GM12878 (cell line): ENCODE measurements at regions not wholly inside any gene's neighbourhood (a gene's known extent, or its start where the extent isn't known, plus 50 kb on each side); places are given as distances from the start of the nearest gene placed in this dataset.

Experiments
- ATAC-seq: fragments of 200-7000 bp; cut with Tn5 transposase; 3 replicates; pipeline ENCODE4 v1.9.1; 2020; ENCODE audit warnings: mild to moderate bottlenecking, moderate library complexity
- BruUV-seq: library from RNA; stranded (reverse); fragments of 400-500 nt; replicated peaks from 2 replicates; lab custom pipeline; 2021; lab: Mats Ljungman, UMichigan
- CTCF ChIA-PET: fragments of 300-600 bp; sonication (Branson Sonifier 250); formaldehyde crosslinking; extraction: SDS; loops from one replicate; lab custom pipeline; 2021; ENCODE audit warnings: inconsistent platforms; lab: Yijun Ruan, JAX
- POLR2A ChIA-PET: fragments of 350-600 bp; formaldehyde crosslinking; extraction: SDS; loops from one replicate; lab custom pipeline; 2021; ENCODE audit warnings: inconsistent platforms; lab: Charles Lee
- RAD21 ChIA-PET: fragments of 300-600 bp; sonication (Branson Sonifier 250); formaldehyde crosslinking; loops from one replicate; lab custom pipeline; 2023; ENCODE audit warnings: antibody characterized with exemption; ENCODE audit not compliant: unreplicated experiment; lab: Charles Lee
- SMC1A ChIA-PET: fragments of 300-600 bp; sonication (Branson Sonifier 250); formaldehyde crosslinking; loops from one replicate; lab custom pipeline; 2023; ENCODE audit not compliant: unreplicated experiment, uncharacterized antibody; lab: Charles Lee
- DNase-seq: peaks from one replicate; pipeline ENCODE4 v3.0.0-alpha.2; 2011; ENCODE audit warnings: low read depth, low spot score
- FAIRE-seq: peaks from 3 replicates; lab custom pipeline; 2011; peaks lifted over from hg19 to GRCh38; lab: Jason Lieb, UNC
- H2AFZ ChIP-seq: 2 replicates; pipeline ENCODE4 v1.6.0; 2011; ENCODE audit warnings: low read depth, low read length, control low read depth; ENCODE audit not compliant: control insufficient read depth
- H3K27ac ChIP-seq: 2 replicates; pipeline ENCODE4 v1.5.1; 2011; ENCODE audit warnings: control low read depth; ENCODE audit not compliant: control insufficient read depth, insufficient read depth
- H3K27me3 ChIP-seq, 2 experiments: replicated peaks in 1 of 2; 2 replicates each; pipeline versions ENCODE4 v1.6.0 to v1.6.1; 2011; ENCODE audit warnings: low read length in 1 of 2; ENCODE audit not compliant: control insufficient read depth in 2 of 2, insufficient read depth in 2 of 2
- H3K36me3 ChIP-seq, 2 experiments: 2 replicates each; pipeline ENCODE4 v1.5.1; 2011; ENCODE audit warnings: low read length in 1 of 2; ENCODE audit not compliant: control insufficient read depth in 2 of 2, insufficient read depth in 2 of 2
- H3K4me1 ChIP-seq: 2 replicates; pipeline ENCODE4 v1.6.1; 2011; ENCODE audit warnings: mild to moderate bottlenecking, low read length, moderate library complexity, mixed read lengths; ENCODE audit not compliant: control insufficient read depth, insufficient read depth
- H3K4me2 ChIP-seq: 2 replicates; pipeline ENCODE4 v1.6.0; 2011; ENCODE audit warnings: control low read depth; ENCODE audit not compliant: control insufficient read depth, insufficient read depth
- H3K4me3 ChIP-seq: fragments of 200-600 bp; sonication (generic); 2 replicates; pipeline ENCODE4 v1.5.1; 2016
- H3K79me2 ChIP-seq: 2 replicates; pipeline ENCODE4 v1.6.0; 2011; ENCODE audit warnings: low read length; ENCODE audit not compliant: control insufficient read depth, insufficient read depth
- H3K9ac ChIP-seq: 2 replicates; pipeline ENCODE4 v1.8.0; 2011; ENCODE audit warnings: low read length, control low read depth, mixed read lengths; ENCODE audit not compliant: control insufficient read depth, insufficient read depth
- H3K9me3 ChIP-seq: replicated peaks from 3 replicates; pipeline ENCODE4 v1.5.1; 2011; ENCODE audit warnings: mild to moderate bottlenecking, low read length; ENCODE audit not compliant: control insufficient read depth, insufficient read depth
- H4K20me1 ChIP-seq: 2 replicates; pipeline ENCODE4 v1.6.0; 2011; ENCODE audit not compliant: control insufficient read depth, insufficient read depth
- BRCA1 ChIP-seq: IDR thresholded peaks from 2 replicates; pipeline ENCODE4 v1.6.1; 2011; ENCODE audit warnings: low read depth, low read length, improper control_type of control experiment
- CREB1 ChIP-seq: IDR thresholded peaks from 2 replicates; pipeline ENCODE4 v1.6.1; 2012; ENCODE audit warnings: low read depth, mild to moderate bottlenecking, inconsistent platforms
- EED ChIP-seq: sonication (generic); IDR thresholded peaks from 2 replicates; pipeline ENCODE4 v1.6.1; 2016; ENCODE audit warnings: antibody characterized with exemption, low read depth
- FOS ChIP-seq: IDR thresholded peaks from 3 replicates; pipeline ENCODE4 v1.6.1; 2011; ENCODE audit warnings: borderline replicate concordance; ENCODE audit not compliant: insufficient read length; ENCODE audit errors: extremely low read depth
- IRF4 ChIP-seq: IDR thresholded peaks from 2 replicates; pipeline ENCODE4 v1.6.1; 2011; ENCODE audit warnings: low read depth, low read length
- KLF5 ChIP-seq: fragments of 450-650 bp; IDR thresholded peaks from 2 replicates; pipeline ENCODE4 v1.6.1; 2014; ENCODE audit warnings: mild to moderate bottlenecking; ENCODE audit not compliant: partially characterized antibody
- NFXL1 ChIP-seq: fragments of 450-650 bp; IDR thresholded peaks from 2 replicates; pipeline ENCODE4 v1.6.1; 2017; ENCODE audit warnings: antibody characterized with exemption, mild to moderate bottlenecking, borderline replicate concordance
- NR2C2 ChIP-seq: IDR thresholded peaks from 2 replicates; pipeline ENCODE4 v1.6.1; 2011; ENCODE audit warnings: borderline replicate concordance, low read depth; ENCODE audit not compliant: control insufficient read depth, insufficient read length
- PAX5 ChIP-seq: IDR thresholded peaks from 2 replicates; pipeline ENCODE4 v1.6.1; 2011; ENCODE audit warnings: low read depth, low read length, borderline replicate concordance
- POLR2A ChIP-seq: IDR thresholded peaks from 2 replicates; pipeline ENCODE4 v1.6.1; 2011; ENCODE audit warnings: low read depth, mild to moderate bottlenecking, low read length
- RAD51 ChIP-seq: fragments of 450-650 bp; IDR thresholded peaks from 2 replicates; pipeline ENCODE4 v1.6.1; 2016; ENCODE audit warnings: moderate library complexity, mild to moderate bottlenecking, inconsistent platforms
- SIN3A ChIP-seq: IDR thresholded peaks from 2 replicates; pipeline ENCODE4 v1.6.1; 2012; ENCODE audit warnings: low read depth, low read length, improper control_type of control experiment
- TAF1 ChIP-seq: IDR thresholded peaks from 2 replicates; pipeline ENCODE4 v1.6.1; 2011; ENCODE audit warnings: mild to moderate bottlenecking, low read depth, low read length, borderline replicate concordance
- WGBS: methylation state at CpG from one replicate; pipeline ENCODE4 v1.1.6; 2016; ENCODE audit warnings: low lambda C conversion rate; ENCODE audit not compliant: insufficient replicate concordance, insufficient coverage; ENCODE audit errors: missing lambda C conversion rate; 5-methylcytosine and 5-hydroxymethylcytosine counted together
- in situ Hi-C: fragments of 300-500 bp; cut with MboI; formaldehyde crosslinking; loops from 9 replicates; pipeline ENCODE4 v1.14.3; 2018; ENCODE audit warnings: mixed read lengths
- intact Hi-C: fragments of 100-400 bp; cut with micrococcal nuclease; formaldehyde crosslinking; loops from one replicate; pipeline ENCODE4 v1.14.2; 2022; ENCODE audit not compliant: unreplicated experiment
- TF ChIP-seq, protein P1 (sequence below): IDR thresholded peaks from 2 replicates; pipeline ENCODE4 v1.6.1; 2011; ENCODE audit warnings: borderline replicate concordance, low read depth, mild to moderate bottlenecking, moderate library complexity, mixed read lengths, low read length; ENCODE audit not compliant: insufficient read depth; ENCODE audit errors: extremely low read length

- ChIA-PET SMC1A (interaction anchor here (0.6 kb wide), 1 partner anchor 500 kb away, joined by 3 read pairs; no protein-coding TSS in a partner anchor), CTCF (interaction anchor here (0.6 to 1.6 kb wide), 4 partner anchors 13 to 962 kb away, joined by 3 to 4 read pairs (median 3); no protein-coding TSS in a partner anchor), RAD21 (no interaction called here), POLR2A (no interaction called here)
- Histone ChIP-seq H3K9me3 (no peaks in the 10 kb centered on the region), H3K27ac (no peak overlapping the region), H2AFZ (no peak overlapping the region), H3K4me3 (no peak overlapping the region), H3K9ac (no peak overlapping the region), H3K4me1 (no peaks in the 10 kb centered on the region), H3K4me2 (no peak overlapping the region), H4K20me1 (no peaks in the 10 kb centered on the region), H3K36me3 (no peaks in the 10 kb centered on the region), H3K79me2 (no peaks in the 10 kb centered on the region), H3K27me3 (no peaks in the 10 kb centered on the region)
- FAIRE-seq (no peak), DNase-seq (no peak), ATAC-seq (no peak)
- no peak for TF ChIP-seq RAD51
- TF ChIP-seq TAF1, result no peak
- TF ChIP-seq PAX5, result no peak
- no peak for TF ChIP-seq FOS
- TF ChIP-seq CREB1, result no peak
- TF ChIP-seq SIN3A, result no peak
- no peak for TF ChIP-seq NR2C2
- TF ChIP-seq BRCA1, result no peak
- no peak for TF ChIP-seq IRF4
- TF ChIP-seq, protein P1, sequence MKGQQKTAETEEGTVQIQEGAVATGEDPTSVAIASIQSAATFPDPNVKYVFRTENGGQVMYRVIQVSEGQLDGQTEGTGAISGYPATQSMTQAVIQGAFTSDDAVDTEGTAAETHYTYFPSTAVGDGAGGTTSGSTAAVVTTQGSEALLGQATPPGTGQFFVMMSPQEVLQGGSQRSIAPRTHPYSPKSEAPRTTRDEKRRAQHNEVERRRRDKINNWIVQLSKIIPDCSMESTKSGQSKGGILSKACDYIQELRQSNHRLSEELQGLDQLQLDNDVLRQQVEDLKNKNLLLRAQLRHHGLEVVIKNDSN, result no peak
- TF ChIP-seq KLF5, result no peak
- TF ChIP-seq POLR2A, result no peak
- TF ChIP-seq EED, result no peak
- no peak for TF ChIP-seq NFXL1
- no TSS peak for BruUV-seq
- intact Hi-C loops (no loop called here), in situ Hi-C loops (no loop called here)
- 13% methylated on average over 6 of the region's 6 CpGs for WGBS
These were observed 125.7 kb upstream of the GRIP1 start for GRCh38 chr12:66804563-66804974.
